GM23338 (cell line): ENCODE measurements at regions not wholly inside any gene's neighbourhood (a gene's known extent, or its start where the extent isn't known, plus 50 kb on each side); places are given as distances from the start of the nearest gene placed in this dataset.

ENCODE experiments used
- ATAC-seq: fragments of 200-7000 bp; cut with Tn5 transposase; 3 replicates; pipeline ENCODE4 v1.9.1; 2020
- DNase-seq: peaks from one replicate; pipeline ENCODE4 v3.0.0-alpha.2; 2015; ENCODE audit warnings: low spot score
- H2AFZ ChIP-seq: fragments of 200-600 bp; sonication (generic); 2 replicates; pipeline ENCODE4 v1.8.0; 2016; ENCODE audit warnings: antibody characterized with exemption, mild to moderate bottlenecking, moderate library complexity
- H3F3A ChIP-seq: fragments of 200-600 bp; sonication (generic); replicated peaks from 2 replicates; pipeline ENCODE4 v1.8.0; 2017; ENCODE audit warnings: antibody characterized with exemption, mixed run types, low read depth
- H3K27ac ChIP-seq: fragments of 200-600 bp; sonication (generic); 2 replicates; pipeline ENCODE4 v1.6.1; 2016; ENCODE audit warnings: low read depth
- H3K27me3 ChIP-seq: fragments of 200-600 bp; sonication (generic); 2 replicates; pipeline ENCODE4 v1.8.0; 2016; ENCODE audit warnings: mild to moderate bottlenecking, mixed run types, moderate library complexity; ENCODE audit not compliant: insufficient read depth
- H3K36me3 ChIP-seq: fragments of 200-600 bp; sonication (generic); 2 replicates; pipeline ENCODE4 v1.8.0; 2016; ENCODE audit warnings: mild to moderate bottlenecking; ENCODE audit not compliant: insufficient read depth
- H3K4me1 ChIP-seq: fragments of 200-600 bp; sonication (generic); 2 replicates; pipeline ENCODE4 v1.8.0; 2016; ENCODE audit warnings: mild to moderate bottlenecking, moderate library complexity; ENCODE audit not compliant: insufficient read depth
- H3K4me2 ChIP-seq: fragments of 200-600 bp; sonication (generic); 2 replicates; pipeline ENCODE4 v1.7.1; 2017; ENCODE audit warnings: mixed run types
- H3K4me3 ChIP-seq: fragments of 200-600 bp; sonication (generic); 2 replicates; pipeline ENCODE4 v1.6.1; 2016; ENCODE audit warnings: mixed run types
- H3K79me2 ChIP-seq: fragments of 200-600 bp; sonication (generic); replicated peaks from 2 replicates; pipeline ENCODE4 v1.8.0; 2017; ENCODE audit warnings: mild to moderate bottlenecking; ENCODE audit not compliant: insufficient read depth
- H3K9me2 ChIP-seq: fragments of 200-600 bp; sonication (generic); 2 replicates; pipeline ENCODE4 v1.8.0; 2017; ENCODE audit not compliant: insufficient read depth
- H4K20me1 ChIP-seq: fragments of 200-600 bp; sonication (generic); replicated peaks from 2 replicates; pipeline ENCODE4 v1.8.0; 2017; ENCODE audit warnings: mild to moderate bottlenecking; ENCODE audit not compliant: insufficient read depth
- H3K27ac Mint-ChIP-seq: 2 replicates; pipeline ENCODE4 v1.8.0; 2020; ENCODE audit warnings: inconsistent platforms, mild to moderate bottlenecking, moderate library complexity, mixed read lengths
- H3K27me3 Mint-ChIP-seq: 3 replicates; pipeline ENCODE4 v1.8.0; 2022; ENCODE audit warnings: low read depth, mild to moderate bottlenecking, moderate library complexity, mixed read lengths, inconsistent platforms; ENCODE audit not compliant: insufficient read depth, poor library complexity
- H3K36me3 Mint-ChIP-seq: 3 replicates; pipeline ENCODE4 v1.8.0; 2021; ENCODE audit warnings: low read depth, mild to moderate bottlenecking, inconsistent platforms, moderate library complexity, mixed read lengths
- H3K4me1 Mint-ChIP-seq: 3 replicates; pipeline ENCODE4 v1.8.0; 2020; ENCODE audit warnings: mild to moderate bottlenecking, inconsistent platforms, mixed read lengths
- H3K4me3 Mint-ChIP-seq: 3 replicates; pipeline ENCODE4 v1.8.0; 2021; ENCODE audit warnings: moderate library complexity, mild to moderate bottlenecking, inconsistent platforms, mixed read lengths
- H3K9me3 Mint-ChIP-seq: 3 replicates; pipeline ENCODE4 v1.8.0; 2020; ENCODE audit warnings: moderate library complexity, mild to moderate bottlenecking, inconsistent platforms, mixed read lengths
- CREB1 ChIP-seq: fragments of 250-450 bp; sonication (Bioruptor Pico); IDR thresholded peaks from 2 replicates; pipeline ENCODE4 v1.5.0; 2020; ENCODE audit warnings: low read depth, mild to moderate bottlenecking, moderate library complexity
- EZH2 ChIP-seq: fragments of 200-600 bp; sonication (generic); IDR thresholded peaks from one replicate; pipeline ENCODE4 v1.8.0; 2017; ENCODE audit warnings: antibody characterized with exemption, mild to moderate bottlenecking, low read depth; ENCODE audit not compliant: unreplicated experiment
- EZH2phosphoT487 ChIP-seq: fragments of 200-600 bp; sonication (generic); IDR thresholded peaks from one replicate; pipeline ENCODE4 v1.8.1; 2018; ENCODE audit warnings: antibody characterized with exemption; ENCODE audit not compliant: unreplicated experiment
- JUNB ChIP-seq: IDR thresholded peaks from one replicate; pipeline ENCODE4 v1.6.1; 2016; ENCODE audit warnings: antibody characterized with exemption; ENCODE audit not compliant: unreplicated experiment
- NANOG ChIP-seq: IDR thresholded peaks from 2 replicates; pipeline ENCODE4 v1.6.1; 2016; ENCODE audit warnings: antibody characterized with exemption, borderline replicate concordance
- POLR2AphosphoS5 ChIP-seq: IDR thresholded peaks from 2 replicates; pipeline ENCODE4 v1.6.1; 2016; ENCODE audit warnings: antibody characterized with exemption, low read depth
- STAT1 ChIP-seq: IDR thresholded peaks from one replicate; pipeline ENCODE4 v1.6.1; 2016; ENCODE audit warnings: antibody characterized with exemption; ENCODE audit not compliant: unreplicated experiment
- ZNF114 ChIP-seq: fragments of 250-450 bp; sonication (Bioruptor Pico); IDR thresholded peaks from 2 replicates; pipeline ENCODE4 v1.5.0; 2020; ENCODE audit warnings: mild to moderate bottlenecking, moderate library complexity
- ZNF331 ChIP-seq: fragments of 250-450 bp; sonication (Bioruptor Pico); IDR thresholded peaks from 2 replicates; pipeline ENCODE4 v1.5.0; 2020; ENCODE audit warnings: low read depth, mild to moderate bottlenecking, moderate library complexity
- TF ChIP-seq, protein P1 (sequence below), 2 experiments: fragments of 200-600 bp in 1 of 2; sonication (generic) in 1 of 2; conservative IDR thresholded peaks; 2 replicates each; pipeline versions ENCODE4 v1.5.1 to v1.6.1; 2016 to 2017; ENCODE audit warnings: antibody characterized with exemption in 2 of 2, low read depth in 2 of 2, mild to moderate bottlenecking in 2 of 2, moderate library complexity in 1 of 2
- TF ChIP-seq, protein P2 (sequence below): IDR thresholded peaks from 2 replicates; pipeline ENCODE4 v1.6.1; 2016; ENCODE audit warnings: antibody characterized with exemption
- TF ChIP-seq, protein P3 (sequence below): fragments of 250-450 bp; sonication (Bioruptor Pico); IDR thresholded peaks from 2 replicates; pipeline ENCODE4 v1.5.0; 2020; ENCODE audit warnings: mild to moderate bottlenecking, moderate library complexity
- TF ChIP-seq, protein P4 (sequence below): IDR thresholded peaks from one replicate; pipeline ENCODE4 v1.6.1; 2018; ENCODE audit warnings: antibody characterized with exemption; ENCODE audit not compliant: unreplicated experiment

DNA sequence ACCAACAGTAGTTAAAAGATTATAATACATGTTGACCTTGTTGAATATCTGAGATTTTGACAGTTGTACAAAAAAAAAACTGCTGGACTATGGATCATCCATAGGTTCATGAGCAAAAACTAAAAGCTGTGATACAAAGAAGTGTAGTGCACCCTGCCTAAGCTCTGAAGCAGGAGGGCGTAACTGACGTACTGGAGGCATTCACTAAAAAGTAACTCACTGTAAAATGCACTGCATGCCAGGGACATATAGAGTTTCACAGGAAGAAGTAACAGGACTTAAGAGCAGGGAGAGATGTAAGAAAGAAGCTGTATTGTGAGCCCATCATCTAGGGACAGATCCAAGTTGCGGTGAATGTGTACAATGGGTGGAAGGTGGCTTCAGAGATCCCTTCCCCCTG is 177.9 kb downstream of the IRS2 start:
- no peaks in the 10 kb centered on the region for H3K4me1 ChIP-seq
- Mint-ChIP-seq H3K27ac (no peak overlapping the region), H3K4me1 (no peaks in the 10 kb centered on the region; the same call in 2 of the 3 replicates), H3K9me3 (peaks cover 8% of the 10 kb centered on the region), H3K27me3 (no peaks in the 10 kb centered on the region), H3K36me3 (no peaks in the 10 kb centered on the region), H3K4me3 (no peak overlapping the region)
- H3F3A ChIP-seq: no peaks in the 10 kb centered on the region
- DNase-seq (no peak), ATAC-seq (no peak)
- H3K27ac ChIP-seq: no peak overlapping the region
- H3K27me3 ChIP-seq: no peaks in the 10 kb centered on the region
- H3K4me2 ChIP-seq: no peak overlapping the region
- H3K36me3 ChIP-seq: no peaks in the 10 kb centered on the region
- H4K20me1 ChIP-seq: no peaks in the 10 kb centered on the region
- no peak overlapping the region for H3K4me3 ChIP-seq
- no peak overlapping the region for H2AFZ ChIP-seq
- TF ChIP-seq STAT1 (no peak), NANOG (no peak), ZNF114 (CRISPR knock-in tag) (no peak), ZNF331 (CRISPR knock-in tag) (no peak), EZH2phosphoT487 (no peak), POLR2AphosphoS5 (no peak), JUNB (no peak), EZH2 (no peak), CREB1 (CRISPR knock-in tag) (no peak)
- TF ChIP-seq, protein P1, sequence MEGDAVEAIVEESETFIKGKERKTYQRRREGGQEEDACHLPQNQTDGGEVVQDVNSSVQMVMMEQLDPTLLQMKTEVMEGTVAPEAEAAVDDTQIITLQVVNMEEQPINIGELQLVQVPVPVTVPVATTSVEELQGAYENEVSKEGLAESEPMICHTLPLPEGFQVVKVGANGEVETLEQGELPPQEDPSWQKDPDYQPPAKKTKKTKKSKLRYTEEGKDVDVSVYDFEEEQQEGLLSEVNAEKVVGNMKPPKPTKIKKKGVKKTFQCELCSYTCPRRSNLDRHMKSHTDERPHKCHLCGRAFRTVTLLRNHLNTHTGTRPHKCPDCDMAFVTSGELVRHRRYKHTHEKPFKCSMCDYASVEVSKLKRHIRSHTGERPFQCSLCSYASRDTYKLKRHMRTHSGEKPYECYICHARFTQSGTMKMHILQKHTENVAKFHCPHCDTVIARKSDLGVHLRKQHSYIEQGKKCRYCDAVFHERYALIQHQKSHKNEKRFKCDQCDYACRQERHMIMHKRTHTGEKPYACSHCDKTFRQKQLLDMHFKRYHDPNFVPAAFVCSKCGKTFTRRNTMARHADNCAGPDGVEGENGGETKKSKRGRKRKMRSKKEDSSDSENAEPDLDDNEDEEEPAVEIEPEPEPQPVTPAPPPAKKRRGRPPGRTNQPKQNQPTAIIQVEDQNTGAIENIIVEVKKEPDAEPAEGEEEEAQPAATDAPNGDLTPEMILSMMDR (conservative IDR thresholded peaks at IDR 0.05; ENCODE audit: low read depth in 2 of 2): no peak
- TF ChIP-seq, protein P2, sequence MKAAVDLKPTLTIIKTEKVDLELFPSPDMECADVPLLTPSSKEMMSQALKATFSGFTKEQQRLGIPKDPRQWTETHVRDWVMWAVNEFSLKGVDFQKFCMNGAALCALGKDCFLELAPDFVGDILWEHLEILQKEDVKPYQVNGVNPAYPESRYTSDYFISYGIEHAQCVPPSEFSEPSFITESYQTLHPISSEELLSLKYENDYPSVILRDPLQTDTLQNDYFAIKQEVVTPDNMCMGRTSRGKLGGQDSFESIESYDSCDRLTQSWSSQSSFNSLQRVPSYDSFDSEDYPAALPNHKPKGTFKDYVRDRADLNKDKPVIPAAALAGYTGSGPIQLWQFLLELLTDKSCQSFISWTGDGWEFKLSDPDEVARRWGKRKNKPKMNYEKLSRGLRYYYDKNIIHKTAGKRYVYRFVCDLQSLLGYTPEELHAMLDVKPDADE: no peak
- TF ChIP-seq, protein P3, sequence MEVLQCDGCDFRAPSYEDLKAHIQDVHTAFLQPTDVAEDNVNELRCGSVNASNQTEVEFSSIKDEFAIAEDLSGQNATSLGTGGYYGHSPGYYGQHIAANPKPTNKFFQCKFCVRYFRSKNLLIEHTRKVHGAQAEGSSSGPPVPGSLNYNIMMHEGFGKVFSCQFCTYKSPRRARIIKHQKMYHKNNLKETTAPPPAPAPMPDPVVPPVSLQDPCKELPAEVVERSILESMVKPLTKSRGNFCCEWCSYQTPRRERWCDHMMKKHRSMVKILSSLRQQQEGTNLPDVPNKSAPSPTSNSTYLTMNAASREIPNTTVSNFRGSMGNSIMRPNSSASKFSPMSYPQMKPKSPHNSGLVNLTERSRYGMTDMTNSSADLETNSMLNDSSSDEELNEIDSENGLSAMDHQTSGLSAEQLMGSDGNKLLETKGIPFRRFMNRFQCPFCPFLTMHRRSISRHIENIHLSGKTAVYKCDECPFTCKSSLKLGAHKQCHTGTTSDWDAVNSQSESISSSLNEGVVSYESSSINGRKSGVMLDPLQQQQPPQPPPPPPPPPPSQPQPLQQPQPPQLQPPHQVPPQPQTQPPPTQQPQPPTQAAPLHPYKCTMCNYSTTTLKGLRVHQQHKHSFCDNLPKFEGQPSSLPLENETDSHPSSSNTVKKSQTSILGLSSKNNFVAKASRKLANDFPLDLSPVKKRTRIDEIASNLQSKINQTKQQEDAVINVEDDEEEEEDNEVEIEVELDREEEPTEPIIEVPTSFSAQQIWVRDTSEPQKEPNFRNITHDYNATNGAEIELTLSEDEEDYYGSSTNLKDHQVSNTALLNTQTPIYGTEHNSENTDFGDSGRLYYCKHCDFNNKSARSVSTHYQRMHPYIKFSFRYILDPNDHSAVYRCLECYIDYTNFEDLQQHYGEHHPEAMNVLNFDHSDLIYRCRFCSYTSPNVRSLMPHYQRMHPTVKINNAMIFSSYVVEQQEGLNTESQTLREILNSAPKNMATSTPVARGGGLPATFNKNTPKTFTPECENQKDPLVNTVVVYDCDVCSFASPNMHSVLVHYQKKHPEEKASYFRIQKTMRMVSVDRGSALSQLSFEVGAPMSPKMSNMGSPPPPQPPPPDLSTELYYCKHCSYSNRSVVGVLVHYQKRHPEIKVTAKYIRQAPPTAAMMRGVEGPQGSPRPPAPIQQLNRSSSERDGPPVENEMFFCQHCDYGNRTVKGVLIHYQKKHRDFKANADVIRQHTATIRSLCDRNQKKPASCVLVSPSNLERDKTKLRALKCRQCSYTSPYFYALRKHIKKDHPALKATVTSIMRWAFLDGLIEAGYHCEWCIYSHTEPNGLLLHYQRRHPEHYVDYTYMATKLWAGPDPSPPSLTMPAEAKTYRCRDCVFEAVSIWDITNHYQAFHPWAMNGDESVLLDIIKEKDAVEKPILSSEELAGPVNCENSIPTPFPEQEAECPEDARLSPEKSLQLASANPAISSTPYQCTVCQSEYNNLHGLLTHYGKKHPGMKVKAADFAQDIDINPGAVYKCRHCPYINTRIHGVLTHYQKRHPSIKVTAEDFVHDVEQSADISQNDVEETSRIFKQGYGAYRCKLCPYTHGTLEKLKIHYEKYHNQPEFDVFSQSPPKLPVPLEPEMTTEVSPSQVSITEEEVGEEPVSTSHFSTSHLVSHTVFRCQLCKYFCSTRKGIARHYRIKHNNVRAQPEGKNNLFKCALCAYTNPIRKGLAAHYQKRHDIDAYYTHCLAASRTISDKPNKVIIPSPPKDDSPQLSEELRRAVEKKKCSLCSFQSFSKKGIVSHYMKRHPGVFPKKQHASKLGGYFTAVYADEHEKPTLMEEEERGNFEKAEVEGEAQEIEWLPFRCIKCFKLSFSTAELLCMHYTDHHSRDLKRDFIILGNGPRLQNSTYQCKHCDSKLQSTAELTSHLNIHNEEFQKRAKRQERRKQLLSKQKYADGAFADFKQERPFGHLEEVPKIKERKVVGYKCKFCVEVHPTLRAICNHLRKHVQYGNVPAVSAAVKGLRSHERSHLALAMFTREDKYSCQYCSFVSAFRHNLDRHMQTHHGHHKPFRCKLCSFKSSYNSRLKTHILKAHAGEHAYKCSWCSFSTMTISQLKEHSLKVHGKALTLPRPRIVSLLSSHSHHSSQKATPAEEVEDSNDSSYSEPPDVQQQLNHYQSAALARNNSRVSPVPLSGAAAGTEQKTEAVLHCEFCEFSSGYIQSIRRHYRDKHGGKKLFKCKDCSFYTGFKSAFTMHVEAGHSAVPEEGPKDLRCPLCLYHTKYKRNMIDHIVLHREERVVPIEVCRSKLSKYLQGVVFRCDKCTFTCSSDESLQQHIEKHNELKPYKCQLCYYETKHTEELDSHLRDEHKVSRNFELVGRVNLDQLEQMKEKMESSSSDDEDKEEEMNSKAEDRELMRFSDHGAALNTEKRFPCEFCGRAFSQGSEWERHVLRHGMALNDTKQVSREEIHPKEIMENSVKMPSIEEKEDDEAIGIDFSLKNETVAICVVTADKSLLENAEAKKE (CRISPR knock-in tag): no peak
- TF ChIP-seq, protein P4, sequence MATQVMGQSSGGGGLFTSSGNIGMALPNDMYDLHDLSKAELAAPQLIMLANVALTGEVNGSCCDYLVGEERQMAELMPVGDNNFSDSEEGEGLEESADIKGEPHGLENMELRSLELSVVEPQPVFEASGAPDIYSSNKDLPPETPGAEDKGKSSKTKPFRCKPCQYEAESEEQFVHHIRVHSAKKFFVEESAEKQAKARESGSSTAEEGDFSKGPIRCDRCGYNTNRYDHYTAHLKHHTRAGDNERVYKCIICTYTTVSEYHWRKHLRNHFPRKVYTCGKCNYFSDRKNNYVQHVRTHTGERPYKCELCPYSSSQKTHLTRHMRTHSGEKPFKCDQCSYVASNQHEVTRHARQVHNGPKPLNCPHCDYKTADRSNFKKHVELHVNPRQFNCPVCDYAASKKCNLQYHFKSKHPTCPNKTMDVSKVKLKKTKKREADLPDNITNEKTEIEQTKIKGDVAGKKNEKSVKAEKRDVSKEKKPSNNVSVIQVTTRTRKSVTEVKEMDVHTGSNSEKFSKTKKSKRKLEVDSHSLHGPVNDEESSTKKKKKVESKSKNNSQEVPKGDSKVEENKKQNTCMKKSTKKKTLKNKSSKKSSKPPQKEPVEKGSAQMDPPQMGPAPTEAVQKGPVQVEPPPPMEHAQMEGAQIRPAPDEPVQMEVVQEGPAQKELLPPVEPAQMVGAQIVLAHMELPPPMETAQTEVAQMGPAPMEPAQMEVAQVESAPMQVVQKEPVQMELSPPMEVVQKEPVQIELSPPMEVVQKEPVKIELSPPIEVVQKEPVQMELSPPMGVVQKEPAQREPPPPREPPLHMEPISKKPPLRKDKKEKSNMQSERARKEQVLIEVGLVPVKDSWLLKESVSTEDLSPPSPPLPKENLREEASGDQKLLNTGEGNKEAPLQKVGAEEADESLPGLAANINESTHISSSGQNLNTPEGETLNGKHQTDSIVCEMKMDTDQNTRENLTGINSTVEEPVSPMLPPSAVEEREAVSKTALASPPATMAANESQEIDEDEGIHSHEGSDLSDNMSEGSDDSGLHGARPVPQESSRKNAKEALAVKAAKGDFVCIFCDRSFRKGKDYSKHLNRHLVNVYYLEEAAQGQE: no peak
- 0 out of 2 replicates have a peak, but pooled peaks cover 5% of the 10 kb centered on the region for H3K9me2 ChIP-seq
- H3K79me2 ChIP-seq: no peaks in the 10 kb centered on the region
